B cell (primary cell): ENCODE measurements at regions not wholly inside any gene's neighbourhood (a gene's known extent, or its start where the extent isn't known, plus 50 kb on each side); places are given as distances from the start of the nearest gene placed in this dataset.

Experiments
- ATAC-seq: fragments of 200-7000 bp; cut with Tn5 transposase; one replicate; pipeline ENCODE4 v1.10.0; 2021; ENCODE audit warnings: low read depth, mild to moderate bottlenecking, moderate number of reproducible peaks, moderate library complexity
- CTCF ChIA-PET: fragments of 350-600 bp; sonication (Branson Sonifier 250); formaldehyde crosslinking; loops from one replicate; lab custom pipeline; 2021; ENCODE audit warnings: antibody characterized with exemption, inconsistent platforms; lab: Charles Lee
- POLR2A ChIA-PET: fragments of 350-600 bp; sonication (Branson Sonifier 250); formaldehyde crosslinking; loops from one replicate; lab custom pipeline; 2021; ENCODE audit warnings: antibody characterized with exemption; lab: Charles Lee
- DNase-seq: peaks from one replicate; pipeline ENCODE4 v3.0.0; 2013
- H2AFZ ChIP-seq: 2 replicates; pipeline ENCODE4 v1.6.1; 2012; ENCODE audit warnings: mild to moderate bottlenecking, low read depth, low read length; ENCODE audit not compliant: insufficient read depth, poor library complexity, severe bottlenecking
- H3K27ac ChIP-seq, 2 donors: 1 replicate in 1 of 2; 2 replicates in 1 of 2; pipeline ENCODE4 v1.5.1; 2012 to 2013; ENCODE audit warnings: low read length in 2 of 2, mild to moderate bottlenecking in 2 of 2, moderate library complexity in 1 of 2
- H3K27me3 ChIP-seq, 4 experiments: fragments of 200-600 bp in 1 of 4; sonication (generic) in 1 of 4; replicated peaks in 1 of 4; 1 replicate in 2 of 4; 2 replicates in 2 of 4; pipeline versions ENCODE4 v1.6.1 to v1.7.0; 2013 to 2016; ENCODE audit warnings: low read length in 3 of 4, mild to moderate bottlenecking in 2 of 4, mixed read lengths in 1 of 4, moderate library complexity in 1 of 4; ENCODE audit not compliant: insufficient read depth in 4 of 4, control insufficient read depth in 3 of 4; ENCODE audit errors: control extremely low read depth in 1 of 4
- H3K36me3 ChIP-seq, 2 experiments: replicated peaks in 1 of 2; 1 replicate in 1 of 2; 2 replicates in 1 of 2; pipeline versions ENCODE4 v1.6.1 to v1.7.1; 2013; ENCODE audit warnings: low read length in 1 of 2; ENCODE audit not compliant: insufficient read depth in 2 of 2, control insufficient read depth in 1 of 2; ENCODE audit errors: control extremely low read depth in 1 of 2, extremely low read depth in 1 of 2
- H3K4me1 ChIP-seq, 2 donors: fragments of 200-600 bp in 1 of 2; sonication (generic) in 1 of 2; 1 replicate in 1 of 2; 2 replicates in 1 of 2; pipeline versions ENCODE4 v1.5.1 to v1.6.1; 2013 to 2017; ENCODE audit warnings: low read length in 2 of 2; ENCODE audit not compliant: control insufficient read depth in 2 of 2, insufficient read depth in 2 of 2
- H3K4me2 ChIP-seq: replicated peaks from 2 replicates; pipeline ENCODE3; 2012; ENCODE audit warnings: mild to moderate bottlenecking, low read depth, low read length; ENCODE audit not compliant: poor library complexity, severe bottlenecking
- H3K4me3 ChIP-seq, 5 experiments: fragments of 200-600 bp in 1 of 5; sonication (generic) in 1 of 5; 1 replicate in 3 of 5; 2 replicates in 2 of 5; pipeline versions ENCODE4 v1.5.1 to v1.7.0; 2011 to 2016; ENCODE audit warnings: low read length in 4 of 5, mild to moderate bottlenecking in 4 of 5, low read depth in 2 of 5, control low read depth in 1 of 5, moderate library complexity in 1 of 5; ENCODE audit not compliant: insufficient read depth in 1 of 5; ENCODE audit errors: control extremely low read depth in 1 of 5, extremely low read depth in 1 of 5
- H3K79me2 ChIP-seq: fragments of 200-600 bp; sonication (generic); one replicate; pipeline ENCODE4 v1.6.0; 2016; ENCODE audit warnings: low read length; ENCODE audit not compliant: control insufficient read depth, insufficient read depth
- H3K9ac ChIP-seq: fragments of 200-600 bp; sonication (generic); 2 replicates; pipeline ENCODE4 v1.6.1; 2017; ENCODE audit warnings: mild to moderate bottlenecking, low read length, moderate library complexity
- H3K9me3 ChIP-seq, 3 donors: one replicate each; pipeline versions ENCODE4 v1.6.1 to v1.7.1; 2013; ENCODE audit warnings: low read length in 2 of 3; ENCODE audit not compliant: control insufficient read depth in 2 of 3, insufficient read depth in 1 of 3; ENCODE audit errors: control extremely low read depth in 1 of 3
- H4K20me1 ChIP-seq: 2 replicates; pipeline ENCODE4 v1.6.0; 2012; ENCODE audit warnings: mild to moderate bottlenecking, low read length; ENCODE audit not compliant: insufficient read depth, control insufficient read depth, poor library complexity, severe bottlenecking
- H3K27ac Mint-ChIP-seq: one replicate; pipeline ENCODE4 v1.8.0; 2021; ENCODE audit warnings: mixed read lengths
- H3K27me3 Mint-ChIP-seq: one replicate; pipeline ENCODE4 v1.8.0; 2021; ENCODE audit warnings: mixed read lengths
- H3K4me1 Mint-ChIP-seq: one replicate; pipeline ENCODE4 v1.8.0; 2021; ENCODE audit warnings: mixed read lengths
- H3K4me3 Mint-ChIP-seq: one replicate; pipeline ENCODE4 v1.8.0; 2021; ENCODE audit warnings: mixed read lengths
- H3K9me3 Mint-ChIP-seq: one replicate; pipeline ENCODE4 v1.8.0; 2022; ENCODE audit warnings: mixed read lengths; ENCODE audit not compliant: insufficient read depth
- CTCF ChIP-seq: fragments of 200-600 bp; IDR thresholded peaks from one replicate; pipeline ENCODE4 v1.8.0; 2022; ENCODE audit warnings: antibody characterized with exemption, mild to moderate bottlenecking
- EZH2 ChIP-seq: IDR thresholded peaks from 2 replicates; pipeline ENCODE4 v1.6.1; 2012; ENCODE audit warnings: borderline replicate concordance, low read depth, mild to moderate bottlenecking, moderate library complexity, low read length; ENCODE audit not compliant: insufficient read depth, poor library complexity, severe bottlenecking
- WGBS: methylation state at CpG from one replicate; pipeline ENCODE4 v1.1.5; 2013; ENCODE audit warnings: missing lambda C conversion rate; ENCODE audit not compliant: insufficient coverage; 5-methylcytosine and 5-hydroxymethylcytosine counted together
- intact Hi-C: fragments of 100-400 bp; cut with micrococcal nuclease; formaldehyde crosslinking; loops from one replicate; pipeline ENCODE4 v1.10.0; 2022

- H4K20me1 ChIP-seq, result no peaks in the 10 kb centered on the region
- 68% methylated on average over 6 of the region's 10 CpGs for WGBS
- ChIA-PET CTCF (interaction anchor here (0.7 to 1.1 kb wide), 4 partner anchors 7 to 155 kb away, joined by 3 read pairs; no protein-coding TSS in a partner anchor), POLR2A (no interaction called here)
- H3K27me3 ChIP-seq, result peaks cover 0 to 5% (median 0%) of the 10 kb centered on the region in 4 experiments
- H3K9me3 ChIP-seq, result peaks cover 0 to 2% (median 0%) of the 10 kb centered on the region in 3 donors
- no peaks in the 10 kb centered on the region for H3K4me1 ChIP-seq
- intact Hi-C loops, result no loop called here
- H3K79me2 ChIP-seq, result no peaks in the 10 kb centered on the region
- no peak for DNase-seq
- no peak overlapping the region for H3K27ac ChIP-seq
- H3K4me2 ChIP-seq, result no peak overlapping the region
- no peaks in the 10 kb centered on the region for H3K36me3 ChIP-seq
- H2AFZ ChIP-seq, result no peak overlapping the region
- H3K4me3 Mint-ChIP-seq, result no peak overlapping the region
- TF ChIP-seq CTCF (no peak), EZH2 (no peak)
- no peak overlapping the region for H3K9ac ChIP-seq
- peaks cover 13% of the 10 kb centered on the region for H3K27me3 Mint-ChIP-seq
- no peak for ATAC-seq
- peaks cover 3% of the 10 kb centered on the region for H3K4me1 Mint-ChIP-seq
- no peak overlapping the region for H3K27ac Mint-ChIP-seq
- no peaks in the 10 kb centered on the region for H3K9me3 Mint-ChIP-seq
- H3K4me3 ChIP-seq, result no peak overlapping the region
Measured at GRCh38 chr9:113808391-113809358, 67.4 kb upstream of the ZNF618 start.

GRCh38 chr9:113817171-113817570 lies 58.9 kb upstream of the ZNF618 start:
- H3K4me1 Mint-ChIP-seq, result no peaks in the 10 kb centered on the region
- H3K4me2 ChIP-seq, result no peak overlapping the region
- ATAC-seq, result no peak
- H3K27ac ChIP-seq, result no peak overlapping the region
- peaks cover 0 to 12% (median 4%) of the 10 kb centered on the region in 4 experiments for H3K27me3 ChIP-seq
- ChIA-PET POLR2A (no interaction called here), CTCF (no interaction called here)
- no peaks in the 10 kb centered on the region for H3K36me3 ChIP-seq
- no peaks in the 10 kb centered on the region for H4K20me1 ChIP-seq
- H3K4me3 Mint-ChIP-seq, result no peak overlapping the region
- H3K9me3 Mint-ChIP-seq, result peaks cover 3% of the 10 kb centered on the region
- no peak for DNase-seq
- H3K9me3 ChIP-seq, result no peaks in the 10 kb centered on the region
- H3K4me3 ChIP-seq, result no peak overlapping the region
- no peak overlapping the region for H2AFZ ChIP-seq
- no peaks in the 10 kb centered on the region for H3K79me2 ChIP-seq
- no peaks in the 10 kb centered on the region for H3K4me1 ChIP-seq
- TF ChIP-seq CTCF (no peak), EZH2 (no peak)
- no peak overlapping the region for H3K9ac ChIP-seq
- peaks cover 28% of the 10 kb centered on the region for H3K27me3 Mint-ChIP-seq
- H3K27ac Mint-ChIP-seq, result no peak overlapping the region
- intact Hi-C loops, result no loop called here
